ENCODE measurements at regions not wholly inside any gene's neighbourhood (a gene's known extent, or its start where the extent isn't known, plus 50 kb on each side); places are given as distances from the start of the nearest gene placed in this dataset.
A peak's percentile ranks its signal among the peaks of the same experiment; 100 is the strongest.

GRCh38 chr2:108171657-108172056 is 68.1 kb upstream of the SULT1C3 start:
- in situ Hi-C loops (cut with HindIII; ENCODE audit: low sequenced_read_pairs): no loop called here
- no peak overlapping the region for H3K4me3 ChIP-seq (ENCODE audit: low read depth, low read length)
- TF ChIP-seq CTCF (IDR thresholded peaks at IDR 0.05; ENCODE audit: low read depth, low read length): no peak
- no peak for DNase-seq (ENCODE audit: low read depth, low spot score)

GRCh38 chr2:108182489-108182888 is 57.3 kb upstream of the SULT1C3 start:
- in situ Hi-C loops (cut with HindIII; ENCODE audit: low sequenced_read_pairs): no loop called here
- peak; percentile 19 for TF ChIP-seq CTCF (IDR thresholded peaks at IDR 0.05; ENCODE audit: low read depth, low read length)
- no peak for DNase-seq (ENCODE audit: low read depth, low spot score)
- H3K4me3 ChIP-seq (ENCODE audit: low read depth, low read length): no peak overlapping the region

GRCh38 chr2:108184419-108184818 is 55.3 kb upstream of the SULT1C3 start:
- H3K4me3 ChIP-seq (ENCODE audit: low read depth, low read length): no peak overlapping the region
- DNase-seq (ENCODE audit: low read depth, low spot score): peak; percentile 12
- peak; percentile 52 for TF ChIP-seq CTCF (IDR thresholded peaks at IDR 0.05; ENCODE audit: low read depth, low read length)
- in situ Hi-C loops (cut with HindIII; ENCODE audit: low sequenced_read_pairs): no loop called here

- TF ChIP-seq CTCF (IDR thresholded peaks at IDR 0.05; ENCODE audit: low read depth, low read length): no peak
- no peak for DNase-seq (ENCODE audit: low read depth, low spot score)
- no peak overlapping the region for H3K4me3 ChIP-seq (ENCODE audit: low read depth, low read length)
- in situ Hi-C loops (cut with HindIII; ENCODE audit: low sequenced_read_pairs): no loop called here
These were observed 50.5 kb upstream of the SULT1C3 start for GRCh38 chr2:108189316-108189715.
